IPS-NIHi7 (cell line): ENCODE measurements at regions not wholly inside any gene's neighbourhood (a gene's known extent, or its start where the extent isn't known, plus 50 kb on each side); places are given as distances from the start of the nearest gene placed in this dataset.
"Not testable (repeated sequence)": the region's sequence is repeated elsewhere in the genome, so short reads cannot be mapped to it uniquely, and the experiment has no call there.

Experiments
- DNase-seq: peaks from one replicate; pipeline ENCODE4 v3.0.0; 2012; ENCODE audit warnings: mixed read lengths; ENCODE audit errors: extremely low spot score

- DNase-seq = no peak
Observed at GRCh38 chr19:27894906-27895754, 1317.8 kb downstream of the UQCRFS1 start.

- DNase-seq = no peak
Observed at GRCh38 chr19:27892500-27892899, 1320.5 kb downstream of the UQCRFS1 start.

- DNase-seq = no peak
Observed at GRCh38 chr19:27891411-27891810, 1321.5 kb downstream of the UQCRFS1 start.

- no peak for DNase-seq
Observed at GRCh38 chr19:27890696-27891095, 1322.3 kb downstream of the UQCRFS1 start.

GRCh38 chr19:27890206-27890605 lies 1322.7 kb downstream of the UQCRFS1 start:
- no peak for DNase-seq

- no peak for DNase-seq
Observed at GRCh38 chr19:27889156-27889555, 1323.8 kb downstream of the UQCRFS1 start.

- DNase-seq = no peak
Observed at GRCh38 chr19:27887946-27888345, 1325.0 kb downstream of the UQCRFS1 start.

- no peak for DNase-seq
Observed at GRCh38 chr19:27885359-27885758, 1327.6 kb downstream of the UQCRFS1 start.

GRCh38 chr19:27884376-27884775 lies 1328.6 kb downstream of the UQCRFS1 start:
- DNase-seq = no peak

GRCh38 chr19:27881213-27881612 lies 1331.7 kb downstream of the UQCRFS1 start:
- DNase-seq = no peak

GRCh38 chr19:27876976-27877512 lies 1335.9 kb downstream of the UQCRFS1 start:
- no peak for DNase-seq

- DNase-seq = no peak
Observed at GRCh38 chr19:27876489-27876888, 1336.5 kb downstream of the UQCRFS1 start.

- no peak for DNase-seq
Observed at GRCh38 chr19:27872370-27872769, 1340.6 kb downstream of the UQCRFS1 start.

- DNase-seq = no peak
Observed at GRCh38 chr19:27870293-27870692, 1342.7 kb downstream of the UQCRFS1 start.

GRCh38 chr19:27868007-27868406 lies 1344.9 kb downstream of the UQCRFS1 start:
- no peak for DNase-seq

GRCh38 chr19:27865927-27866777 lies 1346.8 kb downstream of the UQCRFS1 start:
- DNase-seq = no peak

- DNase-seq = no peak
Observed at GRCh38 chr19:27861411-27861975, 1351.5 kb downstream of the UQCRFS1 start.

- no peak for DNase-seq
Observed at GRCh38 chr19:27860309-27860934, 1352.5 kb downstream of the UQCRFS1 start.

GRCh38 chr19:27859689-27860088 lies 1353.3 kb downstream of the UQCRFS1 start:
- no peak for DNase-seq

GRCh38 chr19:27858981-27859581 lies 1353.9 kb downstream of the UQCRFS1 start:
- DNase-seq = no peak

- not testable (repeated sequence) for DNase-seq
Observed at GRCh38 chr19:27852931-27853330, 1360.0 kb downstream of the UQCRFS1 start.
